Loucy (cell line): ENCODE measurements at regions not wholly inside any gene's neighbourhood (a gene's known extent, or its start where the extent isn't known, plus 50 kb on each side); places are given as distances from the start of the nearest gene placed in this dataset.

Experiments used
- H2AFZ ChIP-seq: fragments of 200-600 bp; sonication (generic); 2 replicates; pipeline ENCODE4 v1.6.0; 2016; ENCODE audit warnings: antibody characterized with exemption, mild to moderate bottlenecking, low read length, moderate library complexity
- H3F3A ChIP-seq: fragments of 200-600 bp; 2 replicates; pipeline ENCODE4 v1.6.0; 2016; ENCODE audit warnings: antibody characterized with exemption, low read depth, mild to moderate bottlenecking
- H3K27me3 ChIP-seq: fragments of 200-600 bp; sonication (generic); 2 replicates; pipeline ENCODE4 v1.6.1; 2014; ENCODE audit warnings: low read length, mild to moderate bottlenecking; ENCODE audit not compliant: insufficient read depth, poor library complexity, severe bottlenecking
- H3K36me3 ChIP-seq: fragments of 200-600 bp; sonication (generic); 2 replicates; pipeline ENCODE4 v1.6.1; 2016; ENCODE audit warnings: low read length; ENCODE audit not compliant: insufficient read depth
- H3K4me1 ChIP-seq: fragments of 200-600 bp; sonication (generic); 2 replicates; pipeline ENCODE4 v1.5.1; 2014; ENCODE audit warnings: low read length, mild to moderate bottlenecking; ENCODE audit not compliant: insufficient read depth, poor library complexity, severe bottlenecking
- H3K4me2 ChIP-seq: fragments of 200-600 bp; sonication (generic); 2 replicates; pipeline ENCODE4 v1.6.0; 2014; ENCODE audit warnings: antibody characterized with exemption, low read length, low read depth, mild to moderate bottlenecking; ENCODE audit not compliant: poor library complexity, severe bottlenecking
- H3K4me3 ChIP-seq: fragments of 200-600 bp; sonication (generic); 2 replicates; pipeline ENCODE4 v1.5.1; 2014; ENCODE audit warnings: low read length, mild to moderate bottlenecking, mixed read lengths; ENCODE audit not compliant: poor library complexity, severe bottlenecking
- H3K79me2 ChIP-seq: fragments of 200-600 bp; sonication (generic); 2 replicates; pipeline ENCODE4 v1.6.1; 2014; ENCODE audit warnings: low read length; ENCODE audit not compliant: insufficient read depth
- H3K9ac ChIP-seq: fragments of 200-600 bp; sonication (generic); 2 replicates; pipeline ENCODE4 v1.6.0; 2014; ENCODE audit warnings: mild to moderate bottlenecking, low read depth, low read length, moderate library complexity; ENCODE audit not compliant: poor library complexity, severe bottlenecking
- H3K9me2 ChIP-seq: fragments of 200-600 bp; sonication (generic); replicated peaks from 2 replicates; pipeline ENCODE4 v1.6.1; 2016; ENCODE audit warnings: low read depth, low read length, mixed read lengths
- H3K9me3 ChIP-seq: fragments of 200-600 bp; sonication (generic); 2 replicates; pipeline ENCODE4 v1.6.1; 2014; ENCODE audit warnings: mild to moderate bottlenecking, antibody characterized with exemption, low read length, low read depth; ENCODE audit not compliant: insufficient read depth
- H4K20me1 ChIP-seq: fragments of 200-600 bp; sonication (generic); 2 replicates; pipeline ENCODE4 v1.6.0; 2014; ENCODE audit warnings: antibody characterized with exemption, low read length, mild to moderate bottlenecking; ENCODE audit not compliant: insufficient read depth, poor library complexity, severe bottlenecking
- CTCF ChIP-seq: fragments of 200-600 bp; sonication (generic); conservative IDR thresholded peaks from 2 replicates; pipeline ENCODE4 v1.5.1; 2014; ENCODE audit warnings: mild to moderate bottlenecking, antibody characterized with exemption, low read length
- EZH2phosphoT487 ChIP-seq: fragments of 200-600 bp; IDR thresholded peaks from 2 replicates; pipeline ENCODE4 v1.6.1; 2018; ENCODE audit warnings: antibody characterized with exemption, mild to moderate bottlenecking, moderate library complexity, borderline replicate concordance

GRCh38 chr4:10275696-10276095, 159.1 kb upstream of the WDR1 start:
- Histone ChIP-seq H3K36me3 (no peaks in the 10 kb centered on the region), H4K20me1 (no peaks in the 10 kb centered on the region), H3K9me3 (no peaks in the 10 kb centered on the region), H3K27me3 (no peaks in the 10 kb centered on the region), H3K4me3 (no peak overlapping the region), H3K4me1 (no peaks in the 10 kb centered on the region), H3F3A (no peaks in the 10 kb centered on the region), H3K9me2 (no peaks in the 10 kb centered on the region), H3K4me2 (no peak overlapping the region), H3K79me2 (no peaks in the 10 kb centered on the region), H3K9ac (no peak overlapping the region), H2AFZ (no peak overlapping the region)
- TF ChIP-seq CTCF (no peak), EZH2phosphoT487 (no peak)

GRCh38 chr4:10273030-10273429, 156.4 kb upstream of the WDR1 start:
- H3K27me3 ChIP-seq = no peaks in the 10 kb centered on the region
- no peaks in the 10 kb centered on the region for H3F3A ChIP-seq
- no peak overlapping the region for H3K9ac ChIP-seq
- H3K4me3 ChIP-seq = no peak overlapping the region
- H3K36me3 ChIP-seq = no peaks in the 10 kb centered on the region
- no peaks in the 10 kb centered on the region for H3K9me2 ChIP-seq
- no peaks in the 10 kb centered on the region for H3K79me2 ChIP-seq
- H2AFZ ChIP-seq = no peak overlapping the region
- TF ChIP-seq CTCF (no peak), EZH2phosphoT487 (no peak)
- no peak overlapping the region for H3K4me2 ChIP-seq
- H3K4me1 ChIP-seq = no peaks in the 10 kb centered on the region
- H4K20me1 ChIP-seq = no peaks in the 10 kb centered on the region
- H3K9me3 ChIP-seq = no peaks in the 10 kb centered on the region

- Histone ChIP-seq H3F3A (no peaks in the 10 kb centered on the region), H3K4me3 (no peak overlapping the region), H3K27me3 (no peaks in the 10 kb centered on the region), H2AFZ (no peak overlapping the region), H3K4me1 (no peaks in the 10 kb centered on the region), H3K4me2 (no peak overlapping the region), H4K20me1 (no peaks in the 10 kb centered on the region), H3K9ac (no peak overlapping the region), H3K9me2 (no peaks in the 10 kb centered on the region), H3K36me3 (no peaks in the 10 kb centered on the region), H3K79me2 (no peaks in the 10 kb centered on the region), H3K9me3 (no peaks in the 10 kb centered on the region)
- TF ChIP-seq EZH2phosphoT487 = no peak
- TF ChIP-seq CTCF = no peak
These were observed 155.9 kb upstream of the WDR1 start for GRCh38 chr4:10272511-10272910.
